Panc1 (cell line): ENCODE measurements at regions not wholly inside any gene's neighbourhood (a gene's known extent, or its start where the extent isn't known, plus 50 kb on each side); places are given as distances from the start of the nearest gene placed in this dataset.

ENCODE experiments used
- ATAC-seq: fragments of 200-7000 bp; cut with Tn5 transposase; 2 replicates; pipeline ENCODE4 v1.9.1; 2020; ENCODE audit warnings: mild to moderate bottlenecking, moderate library complexity
- BruUV-seq: library from RNA; stranded (reverse); fragments of 400-500 nt; replicated peaks from 2 replicates; lab custom pipeline; 2021; lab: Mats Ljungman, UMichigan
- CTCF ChIA-PET: fragments of 300-600 bp; sonication (Branson Sonifier 250); formaldehyde crosslinking; loops from one replicate; lab custom pipeline; 2022; ENCODE audit warnings: antibody characterized with exemption; lab: Charles Lee
- POLR2A ChIA-PET: fragments of 300-600 bp; sonication (Branson Sonifier 250); formaldehyde crosslinking; loops from one replicate; lab custom pipeline; 2022; ENCODE audit warnings: antibody characterized with exemption; lab: Charles Lee
- DNase-seq: peaks from one replicate; pipeline ENCODE4 v3.0.0-alpha.2; 2010; ENCODE audit warnings: low read depth, low spot score
- H3K27ac ChIP-seq: 2 replicates; pipeline ENCODE4 v1.5.1; 2011; ENCODE audit warnings: mild to moderate bottlenecking, low read length, inconsistent platforms
- H3K27me3 ChIP-seq: fragments of 200-500 bp; sonication (Bioruptor generic); 2 replicates; pipeline ENCODE4 v1.6.0; 2014; ENCODE audit warnings: low read length, inconsistent platforms; ENCODE audit not compliant: control insufficient read depth, insufficient read depth
- H3K36me3 ChIP-seq: fragments of 200-500 bp; sonication (Bioruptor generic); 2 replicates; pipeline ENCODE4 v1.5.1; 2014; ENCODE audit warnings: inconsistent platforms, mild to moderate bottlenecking, low read length, moderate library complexity; ENCODE audit not compliant: control insufficient read depth, insufficient read depth
- H3K4me1 ChIP-seq: 2 replicates; pipeline ENCODE4 v1.5.1; 2011; ENCODE audit warnings: inconsistent platforms, mild to moderate bottlenecking, low read length, moderate library complexity; ENCODE audit not compliant: control insufficient read depth, insufficient read depth
- H3K4me3 ChIP-seq, 2 experiments: 2 replicates each; pipeline ENCODE4 v1.5.1; 2011 to 2012; ENCODE audit warnings: low read depth in 2 of 2, low read length in 2 of 2, mild to moderate bottlenecking in 2 of 2, inconsistent platforms in 1 of 2, moderate library complexity in 1 of 2
- H3K9me3 ChIP-seq: fragments of 200-500 bp; sonication (Bioruptor generic); 2 replicates; pipeline ENCODE4 v1.5.1; 2014; ENCODE audit warnings: low read depth, mild to moderate bottlenecking, inconsistent platforms, low read length, moderate library complexity; ENCODE audit not compliant: control insufficient read depth, insufficient read depth
- CTCF ChIP-seq: fragments of 450-650 bp; IDR thresholded peaks from 2 replicates; pipeline ENCODE4 v1.5.1; 2017; ENCODE audit warnings: mild to moderate bottlenecking
- POLR2AphosphoS5 ChIP-seq: IDR thresholded peaks from 2 replicates; pipeline ENCODE4 v1.6.1; 2012; ENCODE audit warnings: mild to moderate bottlenecking, low read depth, low read length, moderate library complexity
- REST ChIP-seq, 2 experiments: IDR thresholded peaks; 2 replicates each; pipeline ENCODE4 v1.6.1; 2011 to 2012; ENCODE audit warnings: low read depth in 2 of 2, control low read depth in 1 of 2, low read length in 1 of 2, mild to moderate bottlenecking in 1 of 2, moderate library complexity in 1 of 2; ENCODE audit not compliant: insufficient read depth in 1 of 2
- SIN3A ChIP-seq: IDR thresholded peaks from 2 replicates; pipeline ENCODE4 v1.6.1; 2012; ENCODE audit warnings: low read depth, mild to moderate bottlenecking, low read length, moderate library complexity, borderline replicate concordance; ENCODE audit not compliant: insufficient read depth
- TCF7L2 ChIP-seq: IDR thresholded peaks from 2 replicates; pipeline ENCODE4 v1.6.1; 2011; ENCODE audit warnings: mild to moderate bottlenecking, low read depth, low read length, inconsistent platforms
- in situ Hi-C: cut with HindIII; loops from 2 replicates; pipeline ENCODE4 v1.10.0; 2016; ENCODE audit warnings: low sequenced_read_pairs, low pct_unique_long_range_greater_than_20kb
- intact Hi-C: fragments of 100-400 bp; cut with micrococcal nuclease; formaldehyde crosslinking; loops from one replicate; pipeline ENCODE4 v1.10.0; 2022; ENCODE audit not compliant: unreplicated experiment

GRCh38 chr2:41151746-41152145 lies 699.9 kb upstream of the SLC8A1 start:
- intact Hi-C loops (no loop called here), in situ Hi-C loops (no loop called here)
- Histone ChIP-seq H3K4me1 (no peaks in the 10 kb centered on the region), H3K27me3 (no peaks in the 10 kb centered on the region), H3K9me3 (no peaks in the 10 kb centered on the region), H3K4me3 (no peak overlapping the region), H3K36me3 (no peaks in the 10 kb centered on the region), H3K27ac (no peak overlapping the region)
- DNase-seq (no peak), ATAC-seq (no peak)
- CTCF ChIA-PET: no interaction called here
- POLR2A ChIA-PET: no interaction called here
- no TSS peak for BruUV-seq
- no peak for TF ChIP-seq REST (IDR thresholded peaks at IDR 0.05; ENCODE audit: insufficient read depth in 1 of 2, low read depth in 2 of 2, low read length in 1 of 2)
- TF ChIP-seq SIN3A: no peak
- TF ChIP-seq CTCF: no peak
- TF ChIP-seq POLR2AphosphoS5: no peak
- TF ChIP-seq TCF7L2: no peak

- no TSS peak for BruUV-seq
- DNase-seq: no peak
- Histone ChIP-seq H3K27me3 (no peaks in the 10 kb centered on the region), H3K27ac (no peak overlapping the region), H3K9me3 (no peaks in the 10 kb centered on the region), H3K4me3 (no peak overlapping the region), H3K36me3 (no peaks in the 10 kb centered on the region), H3K4me1 (no peaks in the 10 kb centered on the region)
- ChIA-PET CTCF (no interaction called here), POLR2A (no interaction called here)
- ATAC-seq: no peak
- intact Hi-C loops: no loop called here
- TF ChIP-seq POLR2AphosphoS5: no peak
- no peak for TF ChIP-seq REST (IDR thresholded peaks at IDR 0.05; ENCODE audit: insufficient read depth in 1 of 2, low read depth in 2 of 2, low read length in 1 of 2)
- TF ChIP-seq TCF7L2: no peak
- TF ChIP-seq SIN3A: no peak
- no peak for TF ChIP-seq CTCF
- in situ Hi-C loops: no loop called here
These were observed 700.4 kb upstream of the SLC8A1 start for GRCh38 chr2:41152318-41152717.
